ENCODE measurements at regions not wholly inside any gene's neighbourhood (a gene's known extent, or its start where the extent isn't known, plus 50 kb on each side); places are given as distances from the start of the nearest gene placed in this dataset.

DNA sequence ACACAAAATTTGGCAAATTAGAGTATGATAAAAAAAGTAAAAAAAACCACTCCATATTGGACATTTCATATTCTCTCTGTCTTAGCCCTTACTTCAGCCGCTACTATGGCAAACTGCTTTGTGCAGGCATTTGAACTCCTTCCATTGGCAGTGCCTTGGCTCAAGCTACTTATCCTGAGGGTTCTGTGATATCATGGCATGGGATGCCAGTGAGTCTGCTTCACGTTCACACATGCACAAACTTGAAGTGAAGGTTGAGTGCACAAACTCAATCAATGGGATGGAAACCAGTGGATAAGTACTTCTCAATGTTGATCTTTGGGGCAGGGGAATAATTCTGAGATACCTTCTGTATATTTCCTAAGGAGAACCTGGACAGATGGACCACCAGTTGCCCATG is 117.2 kb downstream of the IL20RB start:
- TF ChIP-seq, protein P1, sequence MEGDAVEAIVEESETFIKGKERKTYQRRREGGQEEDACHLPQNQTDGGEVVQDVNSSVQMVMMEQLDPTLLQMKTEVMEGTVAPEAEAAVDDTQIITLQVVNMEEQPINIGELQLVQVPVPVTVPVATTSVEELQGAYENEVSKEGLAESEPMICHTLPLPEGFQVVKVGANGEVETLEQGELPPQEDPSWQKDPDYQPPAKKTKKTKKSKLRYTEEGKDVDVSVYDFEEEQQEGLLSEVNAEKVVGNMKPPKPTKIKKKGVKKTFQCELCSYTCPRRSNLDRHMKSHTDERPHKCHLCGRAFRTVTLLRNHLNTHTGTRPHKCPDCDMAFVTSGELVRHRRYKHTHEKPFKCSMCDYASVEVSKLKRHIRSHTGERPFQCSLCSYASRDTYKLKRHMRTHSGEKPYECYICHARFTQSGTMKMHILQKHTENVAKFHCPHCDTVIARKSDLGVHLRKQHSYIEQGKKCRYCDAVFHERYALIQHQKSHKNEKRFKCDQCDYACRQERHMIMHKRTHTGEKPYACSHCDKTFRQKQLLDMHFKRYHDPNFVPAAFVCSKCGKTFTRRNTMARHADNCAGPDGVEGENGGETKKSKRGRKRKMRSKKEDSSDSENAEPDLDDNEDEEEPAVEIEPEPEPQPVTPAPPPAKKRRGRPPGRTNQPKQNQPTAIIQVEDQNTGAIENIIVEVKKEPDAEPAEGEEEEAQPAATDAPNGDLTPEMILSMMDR (IDR thresholded peaks at IDR 0.05): no peak
- Mint-ChIP-seq H3K27me3 (ENCODE audit: unreplicated experiment) (peaks cover 35% of the 10 kb centered on the region), H3K4me3 (ENCODE audit: unreplicated experiment) (no peak overlapping the region), H3K36me3 (ENCODE audit: unreplicated experiment) (no peaks in the 10 kb centered on the region), H3K27ac (ENCODE audit: unreplicated experiment) (no peak overlapping the region), H3K9me3 (ENCODE audit: unreplicated experiment) (no peaks in the 10 kb centered on the region), H3K4me1 (ENCODE audit: unreplicated experiment) (no peaks in the 10 kb centered on the region)
- no peak for DNase-seq (ENCODE audit: extremely low spot score, unreplicated experiment)

DNA sequence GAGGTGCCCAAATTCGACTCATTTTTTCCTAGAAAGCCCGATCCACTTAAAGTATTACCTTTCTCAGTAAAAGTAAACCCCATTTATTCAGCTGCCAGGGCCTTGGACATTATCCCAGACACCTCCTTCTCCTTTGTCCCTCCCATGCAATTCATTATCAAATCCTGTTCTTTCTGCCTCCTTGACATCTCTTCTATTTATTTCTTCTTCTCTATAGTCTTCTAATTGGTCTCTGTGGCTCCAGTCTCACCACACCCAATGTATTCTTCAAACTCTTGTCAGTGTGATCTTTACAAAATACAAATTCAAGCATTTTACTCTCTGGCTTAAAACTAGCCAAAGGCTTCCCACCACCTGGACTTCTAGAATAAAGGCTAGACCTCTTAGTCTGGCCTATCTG is 120.3 kb downstream of the IL20RB start:
- DNase-seq (ENCODE audit: extremely low spot score, unreplicated experiment): no peak
- Mint-ChIP-seq H3K36me3 (ENCODE audit: unreplicated experiment) (no peaks in the 10 kb centered on the region), H3K4me1 (ENCODE audit: unreplicated experiment) (no peaks in the 10 kb centered on the region), H3K9me3 (ENCODE audit: unreplicated experiment) (no peaks in the 10 kb centered on the region), H3K27me3 (ENCODE audit: unreplicated experiment) (peaks cover 40% of the 10 kb centered on the region), H3K27ac (ENCODE audit: unreplicated experiment) (no peak overlapping the region), H3K4me3 (ENCODE audit: unreplicated experiment) (no peak overlapping the region)
- TF ChIP-seq, protein P1 (IDR thresholded peaks at IDR 0.05): no peak

DNA sequence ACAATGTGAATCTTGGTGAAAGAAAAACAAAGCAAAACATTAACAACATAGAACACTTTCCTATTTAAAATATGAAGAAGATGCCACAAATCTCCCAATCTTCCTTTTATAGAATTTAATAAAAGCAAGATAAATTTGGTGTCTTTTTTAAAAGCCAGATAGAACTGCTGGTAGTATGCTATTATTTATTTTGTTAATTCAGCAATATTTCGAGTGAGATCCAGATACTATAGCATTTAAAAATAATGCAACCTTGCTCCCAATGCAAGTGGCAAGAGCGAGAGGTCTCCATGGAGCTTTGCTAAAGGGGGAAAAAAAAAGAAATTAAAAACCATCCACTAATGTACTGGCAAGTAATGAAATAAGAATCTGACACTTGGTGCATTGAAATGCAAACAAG is 121.8 kb downstream of the IL20RB start:
- DNase-seq (ENCODE audit: extremely low spot score, unreplicated experiment): no peak
- Mint-ChIP-seq H3K27me3 (ENCODE audit: unreplicated experiment) (peaks cover 45% of the 10 kb centered on the region), H3K27ac (ENCODE audit: unreplicated experiment) (no peak overlapping the region), H3K4me3 (ENCODE audit: unreplicated experiment) (no peak overlapping the region), H3K9me3 (ENCODE audit: unreplicated experiment) (no peaks in the 10 kb centered on the region), H3K36me3 (ENCODE audit: unreplicated experiment) (no peaks in the 10 kb centered on the region), H3K4me1 (ENCODE audit: unreplicated experiment) (no peaks in the 10 kb centered on the region)
- TF ChIP-seq, protein P1 (IDR thresholded peaks at IDR 0.05): no peak

DNA sequence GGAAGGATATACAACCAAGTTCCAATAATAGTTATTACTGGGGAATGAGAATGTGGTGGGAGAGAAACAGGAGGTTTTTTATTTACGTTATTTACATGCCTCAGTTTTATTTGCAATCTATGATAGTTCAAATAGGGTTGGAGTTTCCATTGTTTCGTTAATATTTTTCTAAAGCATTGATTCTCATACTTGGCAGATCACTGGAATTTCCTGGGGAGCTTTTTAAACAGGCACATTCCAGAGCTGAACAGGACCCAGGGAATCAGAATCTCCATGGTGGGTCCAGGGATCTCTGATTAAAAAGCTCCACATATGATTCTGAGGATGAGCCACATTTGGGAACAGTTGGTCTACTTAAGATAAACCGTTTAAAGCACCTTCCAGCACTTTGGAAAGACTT is 123.9 kb downstream of the IL20RB start:
- TF ChIP-seq, protein P1 (IDR thresholded peaks at IDR 0.05): no peak
- Mint-ChIP-seq H3K27me3 (ENCODE audit: unreplicated experiment) (peaks cover 39% of the 10 kb centered on the region), H3K36me3 (ENCODE audit: unreplicated experiment) (no peaks in the 10 kb centered on the region), H3K27ac (ENCODE audit: unreplicated experiment) (no peak overlapping the region), H3K4me3 (ENCODE audit: unreplicated experiment) (no peak overlapping the region), H3K9me3 (ENCODE audit: unreplicated experiment) (no peaks in the 10 kb centered on the region), H3K4me1 (ENCODE audit: unreplicated experiment) (no peaks in the 10 kb centered on the region)
- no peak for DNase-seq (ENCODE audit: extremely low spot score, unreplicated experiment)

DNA sequence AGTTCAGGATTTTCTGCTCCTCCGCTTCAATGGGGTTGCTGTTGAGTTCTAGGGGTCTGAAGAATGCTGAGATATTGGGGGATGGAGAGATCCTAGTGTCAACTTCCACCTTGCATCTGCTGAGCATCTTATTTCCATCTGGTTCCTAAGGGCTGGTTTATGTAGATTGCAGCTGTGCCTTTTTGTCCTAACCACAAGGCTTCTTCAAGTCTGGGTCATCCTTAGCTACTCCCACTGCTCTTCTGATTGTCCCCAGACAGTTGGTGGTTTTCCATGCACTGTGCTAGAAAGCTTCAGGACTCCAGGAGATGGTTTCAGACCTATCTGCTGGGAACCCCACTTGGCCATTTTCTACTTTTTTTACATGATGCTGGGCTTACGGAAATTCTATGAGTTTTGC is 125.0 kb downstream of the IL20RB start:
- no peaks in the 10 kb centered on the region for H3K4me1 Mint-ChIP-seq (ENCODE audit: unreplicated experiment)
- H3K27me3 Mint-ChIP-seq (ENCODE audit: unreplicated experiment): peaks cover 34% of the 10 kb centered on the region
- H3K4me3 Mint-ChIP-seq (ENCODE audit: unreplicated experiment): no peak overlapping the region
- no peaks in the 10 kb centered on the region for H3K36me3 Mint-ChIP-seq (ENCODE audit: unreplicated experiment)
- TF ChIP-seq, protein P1 (IDR thresholded peaks at IDR 0.05): no peak
- no peak overlapping the region for H3K27ac Mint-ChIP-seq (ENCODE audit: unreplicated experiment)
- DNase-seq (ENCODE audit: extremely low spot score, unreplicated experiment): no peak
- no peaks in the 10 kb centered on the region for H3K9me3 Mint-ChIP-seq (ENCODE audit: unreplicated experiment)
